ENCODE measurements at regions not wholly inside any gene's neighbourhood (a gene's known extent, or its start where the extent isn't known, plus 50 kb on each side); places are given as distances from the start of the nearest gene placed in this dataset.

GRCh38 chr1:187146388-187146787 is 317.6 kb downstream of the PLA2G4A start:
- no peak for DNase-seq (ENCODE audit: low spot score)
- TF ChIP-seq CTCF (IDR thresholded peaks at IDR 0.05), result no peak
- ATAC-seq (ENCODE audit: low FRiP score), result no peak

GRCh38 chr1:187151555-187151954 is 322.8 kb downstream of the PLA2G4A start:
- no peak for ATAC-seq (ENCODE audit: low FRiP score)
- no peak for DNase-seq (ENCODE audit: low spot score)
- TF ChIP-seq CTCF (IDR thresholded peaks at IDR 0.05), result no peak

- no peak for ATAC-seq (ENCODE audit: low FRiP score)
- TF ChIP-seq CTCF (IDR thresholded peaks at IDR 0.05), result no peak
- DNase-seq (ENCODE audit: low spot score), result no peak
These were observed 324.3 kb downstream of the PLA2G4A start for GRCh38 chr1:187153047-187153446.

- ATAC-seq (ENCODE audit: low FRiP score) (no peak), DNase-seq (ENCODE audit: low spot score) (no peak)
- TF ChIP-seq CTCF (IDR thresholded peaks at IDR 0.05), result no peak
These were observed 328.4 kb downstream of the PLA2G4A start for GRCh38 chr1:187157115-187157514.

- ATAC-seq (ENCODE audit: low FRiP score) (no peak), DNase-seq (ENCODE audit: low spot score) (no peak)
- no peak for TF ChIP-seq CTCF (IDR thresholded peaks at IDR 0.05)
These were observed 328.8 kb downstream of the PLA2G4A start for GRCh38 chr1:187157552-187157951.

GRCh38 chr1:187167555-187167954 is 338.8 kb downstream of the PLA2G4A start:
- ATAC-seq (ENCODE audit: low FRiP score), result no peak
- DNase-seq (ENCODE audit: low spot score), result no peak
- TF ChIP-seq CTCF (IDR thresholded peaks at IDR 0.05), result no peak

GRCh38 chr1:187168297-187168696 is 339.5 kb downstream of the PLA2G4A start:
- no peak for ATAC-seq (ENCODE audit: low FRiP score)
- DNase-seq (ENCODE audit: low spot score), result no peak
- no peak for TF ChIP-seq CTCF (IDR thresholded peaks at IDR 0.05)

Data from omental fat pad (tissue), 3 donors.